HCT116 (cell line): ENCODE measurements at regions not wholly inside any gene's neighbourhood (a gene's known extent, or its start where the extent isn't known, plus 50 kb on each side); places are given as distances from the start of the nearest gene placed in this dataset.

Experiments
- ATAC-seq: fragments of 200-7000 bp; cut with Tn5 transposase; 2 replicates; pipeline ENCODE4 v1.9.1; 2020; ENCODE audit warnings: mild to moderate bottlenecking, moderate library complexity
- BruUV-seq: library from RNA; stranded (reverse); fragments of 400-500 nt; replicated peaks from 2 replicates; lab custom pipeline; 2021; lab: Mats Ljungman, UMichigan
- CTCF ChIA-PET: fragments of 300-600 bp; sonication (Branson Sonifier 250); formaldehyde crosslinking; loops from one replicate; lab custom pipeline; 2021; ENCODE audit warnings: antibody characterized with exemption; lab: Charles Lee
- POLR2A ChIA-PET: fragments of 300-600, 350-600 bp; sonication (Branson Sonifier 250); formaldehyde crosslinking; loops from one replicate; lab custom pipeline; 2021; ENCODE audit warnings: antibody characterized with exemption; lab: Charles Lee
- RAD21 ChIA-PET, 2 experiments: fragments of 300-600 bp; sonication (Branson Sonifier 250); formaldehyde crosslinking; loops; one replicate each; lab custom pipeline; 2023; ENCODE audit warnings: low total read pairs in 2 of 2; ENCODE audit not compliant: uncharacterized antibody in 2 of 2, unreplicated experiment in 2 of 2, low non-redundant PET in 1 of 2; lab: Charles Lee
- DNase-seq: peaks from one replicate; pipeline ENCODE4 v3.0.0-alpha.2; 2010; ENCODE audit warnings: low read depth, low spot score
- H2AFZ ChIP-seq: fragments of 200-600 bp; shearing (Covaris generic), sonication (generic); 2 replicates; pipeline ENCODE4 v1.6.1; 2017; ENCODE audit warnings: low read depth, mixed run types, mixed read lengths, antibody characterized with exemption, low read length; ENCODE audit not compliant: poor library complexity, severe bottlenecking
- H3K27ac ChIP-seq: 2 replicates; pipeline ENCODE4 v1.5.1; 2012; ENCODE audit warnings: low read depth, low read length
- H3K27me3 ChIP-seq: fragments of 200-600 bp; sonication (generic); 2 replicates; pipeline ENCODE4 v1.6.1; 2016; ENCODE audit warnings: mixed run types, low read length, mixed read lengths; ENCODE audit not compliant: insufficient read depth
- H3K36me3 ChIP-seq, 2 experiments: fragments of 200-500 bp in 1 of 2; fragments of 200-600 bp in 1 of 2; sonication (Bioruptor generic) in 1 of 2; sonication (generic) in 1 of 2; 2 replicates each; pipeline versions ENCODE4 v1.5.1 to v1.6.1; 2014 to 2016; ENCODE audit warnings: low read length in 2 of 2, inconsistent platforms in 1 of 2, mixed read lengths in 1 of 2, mixed run types in 1 of 2; ENCODE audit not compliant: insufficient read depth in 2 of 2, control insufficient read depth in 1 of 2
- H3K4me1 ChIP-seq, 2 experiments: fragments of 200-600 bp in 1 of 2; sonication (generic) in 1 of 2; 2 replicates each; pipeline versions ENCODE4 v1.5.1 to v1.6.1; 2012 to 2017; ENCODE audit warnings: low read length in 2 of 2, inconsistent platforms in 1 of 2, mild to moderate bottlenecking in 1 of 2, mixed read lengths in 1 of 2, mixed run types in 1 of 2, moderate library complexity in 1 of 2; ENCODE audit not compliant: insufficient read depth in 2 of 2, control insufficient read depth in 1 of 2
- H3K4me2 ChIP-seq: fragments of 200-600 bp; sonication (generic); 2 replicates; pipeline ENCODE4 v1.6.1; 2017; ENCODE audit warnings: mixed run types, low read length, mixed read lengths
- H3K4me3 ChIP-seq, 2 experiments: fragments of 200-600 bp in 1 of 2; sonication (generic) in 1 of 2; replicated peaks in 1 of 2; 2 replicates each; pipeline ENCODE4 v1.5.1; 2011 to 2016; ENCODE audit warnings: low read length in 2 of 2, control low read depth in 1 of 2, low read depth in 1 of 2, mild to moderate bottlenecking in 1 of 2, mixed read lengths in 1 of 2, mixed run types in 1 of 2
- H3K79me2 ChIP-seq: fragments of 200-600 bp; sonication (generic); 2 replicates; pipeline ENCODE4 v1.6.1; 2017; ENCODE audit warnings: mild to moderate bottlenecking, mixed run types, low read length, moderate library complexity, mixed read lengths; ENCODE audit not compliant: insufficient read depth
- H3K9ac ChIP-seq: fragments of 200-600 bp; sonication (generic); 2 replicates; pipeline ENCODE4 v1.6.1; 2016; ENCODE audit warnings: low read length, mixed read lengths
- H3K9me2 ChIP-seq: fragments of 200-600 bp; sonication (generic), shearing (Covaris generic); 2 replicates; pipeline ENCODE4 v1.6.1; 2017; ENCODE audit warnings: mixed run types, mild to moderate bottlenecking, moderate library complexity; ENCODE audit not compliant: insufficient read depth
- H3K9me3 ChIP-seq, 2 experiments: fragments of 200-500 bp in 1 of 2; fragments of 200-600 bp in 1 of 2; sonication (Bioruptor generic) in 1 of 2; sonication (generic) in 1 of 2; 2 replicates each; pipeline ENCODE4 v1.6.1; 2014 to 2017; ENCODE audit warnings: low read length in 2 of 2, mixed read lengths in 2 of 2, inconsistent platforms in 1 of 2, low read depth in 1 of 2, mild to moderate bottlenecking in 1 of 2, mixed run types in 1 of 2, moderate library complexity in 1 of 2; ENCODE audit not compliant: control insufficient read depth in 1 of 2, insufficient read depth in 1 of 2
- H4K20me1 ChIP-seq: fragments of 200-600 bp; sonication (generic), shearing (Covaris generic); 2 replicates; pipeline ENCODE4 v1.6.1; 2017; ENCODE audit warnings: mixed run types, mild to moderate bottlenecking, moderate library complexity; ENCODE audit not compliant: insufficient read depth
- CBX3 ChIP-seq: IDR thresholded peaks from 2 replicates; pipeline ENCODE4 v1.6.1; 2012; ENCODE audit warnings: low read depth
- CEBPB ChIP-seq: IDR thresholded peaks from 2 replicates; pipeline ENCODE4 v1.6.1; 2012; ENCODE audit warnings: low read depth
- EGR1 ChIP-seq: IDR thresholded peaks from 2 replicates; pipeline ENCODE4 v1.6.1; 2012; ENCODE audit warnings: low read depth
- ELF1 ChIP-seq: IDR thresholded peaks from 2 replicates; pipeline ENCODE4 v1.6.1; 2012; ENCODE audit warnings: low read depth, borderline replicate concordance
- FOSL1 ChIP-seq: IDR thresholded peaks from 2 replicates; pipeline ENCODE4 v1.6.1; 2012; ENCODE audit warnings: low read depth
- JUND ChIP-seq: IDR thresholded peaks from 2 replicates; pipeline ENCODE4 v1.6.1; 2012
- RAD21 ChIP-seq: IDR thresholded peaks from 2 replicates; pipeline ENCODE4 v1.6.1; 2012; ENCODE audit warnings: low read depth, mild to moderate bottlenecking
- REST ChIP-seq: IDR thresholded peaks from 2 replicates; pipeline ENCODE4 v1.6.1; 2012; ENCODE audit warnings: low read depth
- SP1 ChIP-seq: IDR thresholded peaks from 2 replicates; pipeline ENCODE4 v1.6.1; 2012; ENCODE audit warnings: low read depth
- TCF7L2 ChIP-seq: IDR thresholded peaks from 2 replicates; pipeline ENCODE4 v1.7.0; 2011; ENCODE audit warnings: borderline replicate concordance, inconsistent platforms; ENCODE audit not compliant: insufficient read depth, insufficient read length; ENCODE audit errors: extremely low read depth
- ZFX ChIP-seq: fragments of 450-650 bp; IDR thresholded peaks from 2 replicates; pipeline ENCODE4 v1.6.1; 2017
- intact Hi-C: fragments of 100-400 bp; cut with micrococcal nuclease; formaldehyde crosslinking; loops from 2 replicates; pipeline ENCODE4 v1.10.0; 2022

- no peak for DNase-seq
- Histone ChIP-seq H2AFZ (peak overlapping the region; percentile 17), H3K4me1 (peaks cover 36 to 43% of the 10 kb centered on the region in 2 experiments), H3K36me3 (no peaks in the 10 kb centered on the region), H3K79me2 (no peaks in the 10 kb centered on the region), H3K4me3 (no peak overlapping the region), H3K9ac (no peak overlapping the region), H3K9me3 (no peaks in the 10 kb centered on the region), H3K27me3 (no peaks in the 10 kb centered on the region), H3K27ac (no peak overlapping the region), H3K4me2 (peak overlapping the region; percentile 34), H3K9me2 (no peaks in the 10 kb centered on the region), H4K20me1 (no peaks in the 10 kb centered on the region)
- no TSS peak for BruUV-seq
- TF ChIP-seq ZFX (no peak), EGR1 (no peak)
- ChIA-PET POLR2A (no interaction called here), RAD21 (no interaction called here), CTCF (interaction anchor here (0.9 to 1.6 kb wide), 2 partner anchors 13 to 22 kb away, joined by 3 to 4 read pairs; no protein-coding TSS in a partner anchor)
- no peak for ATAC-seq
- intact Hi-C loops: loop anchor here (5.0 kb wide), 1 partner anchor 58 kb away; the partner anchor contains the start of gene RDX
These were observed 58.8 kb upstream of the RDX start for GRCh38 chr11:110355011-110355744.

- intact Hi-C loops: loop anchor here (5.0 kb wide), 1 partner anchor 60 kb away; the partner anchor contains the start of gene RDX
- H3K4me1 ChIP-seq: peaks cover 42 to 49% of the 10 kb centered on the region in 2 experiments
- no TSS peak for BruUV-seq
- peak overlapping the region; percentile 79 for H2AFZ ChIP-seq
- H3K27me3 ChIP-seq: no peaks in the 10 kb centered on the region
- no peaks in the 10 kb centered on the region for H3K9me3 ChIP-seq
- ATAC-seq (peak; percentile 90), DNase-seq (peak; percentile 91)
- H3K9ac ChIP-seq: peak overlapping the region; percentile 34
- H3K27ac ChIP-seq: peak overlapping the region; percentile 88
- peak overlapping the region; percentile 64 for H3K4me2 ChIP-seq
- POLR2A ChIA-PET: interaction anchor here (1.5 kb wide), 1 partner anchor 29 kb away, joined by 4 read pairs; no protein-coding TSS in a partner anchor
- H4K20me1 ChIP-seq: no peaks in the 10 kb centered on the region
- CTCF ChIA-PET: interaction anchor here (0.9 to 1.8 kb wide), 2 partner anchors 11 to 20 kb away, joined by 3 to 4 read pairs; no protein-coding TSS in a partner anchor
- H3K79me2 ChIP-seq: no peaks in the 10 kb centered on the region
- H3K4me3 ChIP-seq: peak overlapping the region in 1 of 2 experiments; percentile 44; a peak in 1 of 4 replicates
- RAD21 ChIA-PET: no interaction called here
- H3K9me2 ChIP-seq: no peaks in the 10 kb centered on the region
- no peaks in the 10 kb centered on the region for H3K36me3 ChIP-seq
- TF ChIP-seq CEBPB (peak; percentile 65), TCF7L2 (peak; percentile 37), CBX3 (peak; percentile 92), FOSL1 (peak; percentile 88), JUND (peak; percentile 91), RAD21 (peak; percentile 7; the same call in 1 of the 2 replicates), SP1 (peak; percentile 81), EGR1 (peak; percentile 67), REST (no peak), ELF1 (no peak)
These were observed 60.6 kb upstream of the RDX start for GRCh38 chr11:110356762-110357671.
